ENCODE measurements at regions not wholly inside any gene's neighbourhood (a gene's known extent, or its start where the extent isn't known, plus 50 kb on each side); places are given as distances from the start of the nearest gene placed in this dataset.
A peak's percentile ranks its signal among the peaks of the same experiment; 100 is the strongest.

DNA sequence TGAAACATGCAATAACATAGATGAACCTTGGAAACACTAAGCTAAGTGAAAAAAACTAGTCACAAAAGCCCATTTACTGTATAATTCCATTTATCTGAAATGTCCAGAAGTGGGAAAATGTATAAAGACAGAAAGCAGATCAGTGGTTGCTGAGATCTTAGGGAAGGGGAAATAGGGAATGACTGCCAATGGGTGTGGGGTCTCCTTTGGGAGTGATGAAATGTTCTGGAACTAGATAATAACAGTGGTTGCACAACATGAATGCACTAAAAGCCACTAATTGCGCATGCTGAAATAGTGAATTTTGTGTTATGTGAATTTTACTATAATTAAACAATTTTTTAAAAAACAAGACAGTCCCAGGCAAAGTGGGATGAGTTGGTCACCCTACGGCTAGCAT lies 472.8 kb downstream of the CCDC171 start:
- Mint-ChIP-seq H3K27ac (no peak overlapping the region), H3K9me3 (peaks cover 5% of the 10 kb centered on the region), H3K4me3 (no peak overlapping the region), H3K27me3 (no peaks in the 10 kb centered on the region), H3K36me3 (ENCODE audit: low read depth) (no peaks in the 10 kb centered on the region), H3K4me1 (no peaks in the 10 kb centered on the region)
- no peak for ATAC-seq (replicated peaks)

DNA sequence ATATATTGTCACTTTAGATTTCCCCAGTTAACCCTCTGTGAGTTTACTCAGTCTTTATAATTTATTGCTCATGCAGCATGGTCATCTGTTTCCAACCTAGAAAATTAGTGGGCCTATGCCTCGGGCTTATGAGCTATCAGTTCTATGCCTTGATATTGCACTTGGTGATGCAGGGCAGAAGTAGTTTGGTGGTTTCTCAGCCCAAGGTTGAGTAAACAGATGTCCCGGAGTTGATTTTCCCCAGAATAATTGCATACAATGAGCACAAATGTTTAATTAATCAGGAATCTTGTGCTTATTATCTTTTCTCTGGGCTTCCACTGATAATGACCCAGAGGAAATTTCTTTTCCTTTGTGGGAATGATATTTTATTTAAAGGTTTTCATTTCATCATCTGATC lies 474.0 kb downstream of the CCDC171 start:
- no peak overlapping the region for H3K27ac Mint-ChIP-seq
- H3K36me3 Mint-ChIP-seq (ENCODE audit: low read depth): no peaks in the 10 kb centered on the region
- ATAC-seq (replicated peaks): no peak
- H3K27me3 Mint-ChIP-seq: no peaks in the 10 kb centered on the region
- H3K4me1 Mint-ChIP-seq: no peaks in the 10 kb centered on the region
- H3K9me3 Mint-ChIP-seq: peaks cover 5% of the 10 kb centered on the region
- H3K4me3 Mint-ChIP-seq: no peak overlapping the region

- H3K27me3 Mint-ChIP-seq: no peaks in the 10 kb centered on the region
Measured at GRCh38 chr9:16028548-16028947, 475.7 kb downstream of the CCDC171 start.

DNA sequence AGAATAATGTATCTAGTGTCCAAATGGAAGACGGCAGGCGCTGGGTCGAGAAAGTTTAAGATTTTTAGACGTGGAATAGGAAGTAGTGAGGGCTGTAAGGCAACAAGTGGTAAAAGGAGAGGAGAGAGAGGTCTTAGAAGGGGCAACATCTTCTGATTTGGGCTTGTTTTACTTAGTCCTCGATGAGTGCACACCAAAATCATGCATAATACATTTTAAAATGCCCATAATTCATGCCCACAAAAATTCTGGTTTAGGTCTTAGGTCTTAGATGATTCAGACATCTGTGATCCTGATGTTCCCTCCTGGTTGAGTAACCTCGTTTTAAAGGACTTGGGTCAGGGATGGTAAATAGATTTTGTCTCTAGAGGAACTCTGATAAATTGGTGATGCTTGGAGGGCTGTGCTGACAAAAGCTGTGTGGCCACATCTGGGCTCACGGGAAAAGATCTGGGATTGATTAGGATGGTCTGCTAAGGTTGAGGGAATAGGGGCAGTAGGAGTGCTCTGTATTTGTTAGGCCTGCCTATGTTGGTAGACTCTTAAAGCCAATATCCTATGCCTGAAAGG lies 476.3 kb downstream of the CCDC171 start:
- Mint-ChIP-seq H3K27ac (no peak overlapping the region), H3K36me3 (ENCODE audit: low read depth) (no peaks in the 10 kb centered on the region), H3K9me3 (peaks cover 5% of the 10 kb centered on the region), H3K4me1 (no peaks in the 10 kb centered on the region), H3K27me3 (no peaks in the 10 kb centered on the region), H3K4me3 (no peak overlapping the region)
- ATAC-seq (replicated peaks): no peak

More at GRCh38 chr9:16028548-16028947, 475.7 kb downstream of the CCDC171 start:
- Mint-ChIP-seq H3K36me3 (ENCODE audit: low read depth) (no peaks in the 10 kb centered on the region), H3K4me1 (no peaks in the 10 kb centered on the region), H3K27ac (no peak overlapping the region), H3K9me3 (peaks cover 5% of the 10 kb centered on the region), H3K4me3 (no peak overlapping the region)
- no peak for ATAC-seq (replicated peaks)

- ATAC-seq (replicated peaks): no peak
- Mint-ChIP-seq H3K36me3 (ENCODE audit: low read depth) (no peaks in the 10 kb centered on the region), H3K4me3 (no peak overlapping the region), H3K9me3 (peaks cover 5% of the 10 kb centered on the region), H3K27ac (no peak overlapping the region), H3K27me3 (no peaks in the 10 kb centered on the region), H3K4me1 (no peaks in the 10 kb centered on the region)
Measured at GRCh38 chr9:16029796-16030363, 477.0 kb downstream of the CCDC171 start.

GRCh38 chr9:16030528-16031185 lies 477.8 kb downstream of the CCDC171 start:
- Mint-ChIP-seq H3K9me3 (peaks cover 5% of the 10 kb centered on the region), H3K27ac (no peak overlapping the region), H3K4me3 (no peak overlapping the region), H3K4me1 (no peaks in the 10 kb centered on the region), H3K36me3 (ENCODE audit: low read depth) (no peaks in the 10 kb centered on the region), H3K27me3 (no peaks in the 10 kb centered on the region)
- peak; percentile 78 for ATAC-seq (replicated peaks)

DNA sequence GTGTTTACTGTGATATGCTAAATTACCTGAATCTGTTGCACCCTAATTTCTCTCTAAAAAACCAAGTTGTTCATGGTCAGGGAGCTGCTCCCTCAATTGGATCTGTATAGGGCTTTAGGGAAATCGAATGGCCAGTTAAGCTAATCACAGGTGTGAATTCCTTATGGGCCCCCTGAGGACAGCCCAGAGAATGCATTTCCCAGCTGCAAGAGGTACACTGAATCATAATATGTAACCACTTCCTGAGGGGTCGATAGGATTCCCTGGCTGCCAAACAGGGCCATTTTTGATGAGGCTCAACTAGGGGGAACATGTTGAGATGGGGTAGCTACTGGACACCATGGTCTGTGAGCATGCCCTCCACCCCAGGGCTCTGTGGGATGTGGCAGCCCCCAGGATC lies 478.6 kb downstream of the CCDC171 start:
- Mint-ChIP-seq H3K27ac (no peak overlapping the region), H3K9me3 (peaks cover 5% of the 10 kb centered on the region), H3K27me3 (no peaks in the 10 kb centered on the region), H3K4me1 (no peaks in the 10 kb centered on the region), H3K36me3 (ENCODE audit: low read depth) (no peaks in the 10 kb centered on the region), H3K4me3 (no peak overlapping the region)
- ATAC-seq (replicated peaks): no peak

DNA sequence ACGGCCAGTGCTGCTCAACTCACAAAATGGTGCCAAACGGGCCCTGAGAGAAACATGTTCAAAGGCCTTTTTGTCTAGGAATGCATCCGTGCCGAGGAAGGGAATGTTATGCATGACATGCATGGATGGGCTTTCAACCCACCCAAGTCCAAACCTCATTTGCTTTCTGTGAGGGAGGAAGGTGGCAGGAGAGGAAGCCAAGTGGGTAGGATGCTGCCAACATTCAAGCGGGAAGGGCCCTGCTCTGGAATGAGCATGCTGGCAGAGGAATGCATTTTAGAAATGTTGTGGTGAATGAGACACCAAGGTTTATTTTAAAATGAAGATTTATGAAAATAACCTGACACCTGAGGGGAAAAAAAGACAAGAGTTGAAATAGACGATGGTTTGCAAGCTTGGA lies 479.1 kb downstream of the CCDC171 start:
- Mint-ChIP-seq H3K36me3 (ENCODE audit: low read depth) (no peaks in the 10 kb centered on the region), H3K4me1 (no peaks in the 10 kb centered on the region), H3K27me3 (no peaks in the 10 kb centered on the region), H3K4me3 (no peak overlapping the region), H3K9me3 (peaks cover 5% of the 10 kb centered on the region), H3K27ac (no peak overlapping the region)
- no peak for ATAC-seq (replicated peaks)

- no peaks in the 10 kb centered on the region for H3K36me3 Mint-ChIP-seq (ENCODE audit: low read depth)
- no peak overlapping the region for H3K4me3 Mint-ChIP-seq
- H3K27ac Mint-ChIP-seq: no peak overlapping the region
- no peaks in the 10 kb centered on the region for H3K27me3 Mint-ChIP-seq
- ATAC-seq (replicated peaks): no peak
- peaks cover 5% of the 10 kb centered on the region for H3K9me3 Mint-ChIP-seq
- H3K4me1 Mint-ChIP-seq: no peaks in the 10 kb centered on the region
Measured at GRCh38 chr9:16032799-16033198, 480.0 kb downstream of the CCDC171 start.

GRCh38 chr9:16033253-16033652 lies 480.4 kb downstream of the CCDC171 start:
- Mint-ChIP-seq H3K4me1 (no peaks in the 10 kb centered on the region), H3K27me3 (no peaks in the 10 kb centered on the region), H3K4me3 (no peak overlapping the region), H3K36me3 (ENCODE audit: low read depth) (no peaks in the 10 kb centered on the region), H3K27ac (no peak overlapping the region), H3K9me3 (peaks cover 5% of the 10 kb centered on the region)
- no peak for ATAC-seq (replicated peaks)

DNA sequence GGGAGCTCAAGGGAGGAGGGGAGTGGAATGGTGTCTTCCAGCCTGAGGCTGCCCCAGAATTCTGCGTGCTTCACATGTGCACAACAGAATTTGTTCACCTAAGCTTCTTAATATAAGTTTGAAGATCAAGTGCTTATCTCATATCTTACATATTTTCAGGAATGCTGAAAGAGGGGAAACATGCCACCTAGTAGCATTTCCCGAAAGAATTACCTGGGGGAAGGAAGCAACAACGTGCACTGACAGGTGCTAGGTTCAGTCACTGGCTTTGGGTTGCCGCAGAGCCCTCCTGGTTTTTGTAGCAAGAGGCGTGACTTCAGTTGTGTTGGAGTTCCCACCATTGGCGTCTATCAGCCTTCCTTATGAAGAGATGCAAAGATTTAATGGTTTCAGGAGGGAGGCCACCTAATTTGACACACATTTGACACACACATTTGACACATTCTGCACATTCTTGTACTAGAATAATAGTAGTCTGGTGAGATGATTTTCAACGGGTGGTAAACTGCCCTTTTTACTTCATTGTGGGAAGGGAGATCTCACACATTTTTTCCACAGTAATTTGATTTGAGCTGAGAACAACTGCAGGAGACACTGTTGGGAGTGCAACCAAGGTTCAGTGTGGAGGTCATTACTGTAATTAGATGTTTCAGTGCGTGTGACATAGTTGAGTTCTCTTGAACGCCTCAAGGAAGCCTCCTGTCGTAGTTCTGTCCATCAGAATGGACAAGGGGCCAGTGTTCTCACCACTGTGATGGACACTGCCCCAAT lies 481.3 kb downstream of the CCDC171 start:
- Mint-ChIP-seq H3K9me3 (peaks cover 5% of the 10 kb centered on the region), H3K36me3 (ENCODE audit: low read depth) (no peaks in the 10 kb centered on the region), H3K4me1 (no peaks in the 10 kb centered on the region)

GRCh38 chr9:16039218-16039987 lies 486.6 kb downstream of the CCDC171 start:
- H3K36me3 Mint-ChIP-seq (ENCODE audit: low read depth): no peaks in the 10 kb centered on the region
- H3K9me3 Mint-ChIP-seq: no peaks in the 10 kb centered on the region
- no peak overlapping the region for H3K27ac Mint-ChIP-seq
- no peak for ATAC-seq (replicated peaks)
- H3K4me1 Mint-ChIP-seq: no peaks in the 10 kb centered on the region
- no peaks in the 10 kb centered on the region for H3K27me3 Mint-ChIP-seq
- no peak overlapping the region for H3K4me3 Mint-ChIP-seq

More for the DNA sequence above, 481.3 kb downstream of the CCDC171 start:
- H3K4me3 Mint-ChIP-seq: no peak overlapping the region
- no peaks in the 10 kb centered on the region for H3K27me3 Mint-ChIP-seq
- H3K27ac Mint-ChIP-seq: no peak overlapping the region
- ATAC-seq (replicated peaks): no peak

GRCh38 chr9:16039988-16040761 lies 487.3 kb downstream of the CCDC171 start:
- H3K4me3 Mint-ChIP-seq: no peak overlapping the region
- H3K4me1 Mint-ChIP-seq: no peaks in the 10 kb centered on the region
- no peaks in the 10 kb centered on the region for H3K9me3 Mint-ChIP-seq
- no peaks in the 10 kb centered on the region for H3K27me3 Mint-ChIP-seq
- ATAC-seq (replicated peaks): no peak
- no peaks in the 10 kb centered on the region for H3K36me3 Mint-ChIP-seq (ENCODE audit: low read depth)
- H3K27ac Mint-ChIP-seq: no peak overlapping the region
